ENCODE measurements at regions not wholly inside any gene's neighbourhood (a gene's known extent, or its start where the extent isn't known, plus 50 kb on each side); places are given as distances from the start of the nearest gene placed in this dataset.

DNA sequence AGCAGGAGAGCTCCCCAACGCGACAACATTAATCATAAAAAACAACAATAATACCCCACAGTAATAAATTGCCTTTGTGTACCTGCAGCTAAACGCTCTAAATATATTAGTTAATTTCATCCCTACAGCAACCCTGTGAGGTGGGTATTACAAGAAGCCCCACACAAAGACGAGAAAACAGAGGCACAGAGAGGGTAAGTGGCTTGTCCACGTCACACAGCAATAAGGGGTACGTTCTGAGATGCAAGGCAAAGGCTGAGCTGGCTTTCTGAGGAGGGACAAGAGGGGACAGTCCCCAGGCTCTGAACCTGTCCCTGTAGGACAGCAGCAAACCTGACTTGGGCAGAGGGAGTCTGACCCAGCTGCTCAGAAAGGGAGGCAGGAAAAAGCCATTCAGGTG is 78.2 kb downstream of the NCOR2 start:
- no peak for DNase-seq

DNA sequence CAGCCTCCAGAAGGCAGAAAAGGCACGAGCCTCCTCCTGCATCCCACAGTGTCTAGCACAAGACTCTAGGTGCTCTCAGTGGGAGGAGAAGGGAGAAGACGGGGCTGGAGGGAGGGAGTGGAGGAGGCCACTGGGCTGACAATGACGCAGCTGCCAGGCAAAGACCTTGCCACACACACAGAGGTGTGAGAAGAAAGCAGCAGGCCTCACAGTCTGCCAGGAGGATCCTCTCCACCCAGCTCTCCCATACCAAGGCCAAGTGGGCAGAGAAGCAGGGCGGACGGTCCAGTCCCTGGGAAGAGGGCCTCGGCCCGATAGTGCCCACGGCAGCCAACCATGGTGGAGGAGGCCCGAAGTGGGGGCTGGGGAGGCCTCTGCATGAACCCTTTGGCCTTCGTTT is 78.9 kb downstream of the NCOR2 start:
- no peak for DNase-seq

DNA sequence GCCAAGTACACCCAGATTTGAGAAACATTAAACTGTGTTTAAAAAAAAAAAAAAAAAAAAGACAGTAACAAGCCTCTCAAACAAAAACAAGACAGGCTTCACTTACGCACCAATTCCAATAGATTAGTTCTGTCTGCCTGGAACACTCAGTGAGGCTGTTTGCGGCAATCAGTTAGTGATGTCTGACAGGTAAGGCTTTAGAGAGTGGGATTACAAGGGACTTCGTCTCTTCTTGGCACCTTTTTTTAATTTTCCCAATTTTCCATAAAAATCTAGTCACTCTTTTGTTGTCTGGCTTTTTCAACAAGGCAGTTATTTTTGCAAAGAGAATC is 79.6 kb downstream of the NCOR2 start:
- DNase-seq: no peak

DNA sequence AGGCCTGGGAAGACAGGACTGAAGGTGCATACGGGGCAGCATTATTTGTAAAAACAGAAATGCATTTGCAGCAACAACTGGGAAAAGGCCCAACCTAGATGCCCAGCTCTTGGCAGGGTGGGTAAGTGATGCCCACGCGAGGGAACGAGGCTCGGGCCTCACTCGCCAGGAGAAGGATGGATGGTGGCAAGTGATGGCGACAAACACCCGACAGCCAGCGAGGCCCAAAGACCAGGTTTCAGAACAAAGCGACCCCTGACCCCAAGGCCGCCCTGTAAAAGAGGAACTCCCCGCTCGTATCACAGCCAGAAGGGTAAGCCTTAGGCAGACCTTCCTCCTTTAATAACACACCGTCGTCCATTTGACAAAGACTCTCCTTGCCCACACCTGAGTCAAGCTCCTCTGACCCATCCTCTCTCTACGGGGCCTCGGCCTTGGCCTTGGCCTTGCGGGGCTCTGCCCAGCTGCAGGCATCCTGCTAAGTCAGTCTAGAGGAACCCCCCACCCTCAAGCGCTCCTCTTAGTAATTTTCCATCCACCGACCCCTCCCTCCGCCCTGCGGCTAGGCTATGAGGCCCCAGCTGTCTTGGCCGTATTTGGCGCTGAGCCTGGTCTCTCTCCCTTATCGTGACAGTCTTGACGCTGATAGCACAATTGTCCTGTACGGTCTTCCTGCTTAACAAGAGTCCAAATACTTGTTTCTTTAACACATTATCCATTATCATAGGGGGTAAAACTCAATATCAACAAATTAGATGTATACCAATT is 80.2 kb downstream of the NCOR2 start:
- no peak for DNase-seq

DNA sequence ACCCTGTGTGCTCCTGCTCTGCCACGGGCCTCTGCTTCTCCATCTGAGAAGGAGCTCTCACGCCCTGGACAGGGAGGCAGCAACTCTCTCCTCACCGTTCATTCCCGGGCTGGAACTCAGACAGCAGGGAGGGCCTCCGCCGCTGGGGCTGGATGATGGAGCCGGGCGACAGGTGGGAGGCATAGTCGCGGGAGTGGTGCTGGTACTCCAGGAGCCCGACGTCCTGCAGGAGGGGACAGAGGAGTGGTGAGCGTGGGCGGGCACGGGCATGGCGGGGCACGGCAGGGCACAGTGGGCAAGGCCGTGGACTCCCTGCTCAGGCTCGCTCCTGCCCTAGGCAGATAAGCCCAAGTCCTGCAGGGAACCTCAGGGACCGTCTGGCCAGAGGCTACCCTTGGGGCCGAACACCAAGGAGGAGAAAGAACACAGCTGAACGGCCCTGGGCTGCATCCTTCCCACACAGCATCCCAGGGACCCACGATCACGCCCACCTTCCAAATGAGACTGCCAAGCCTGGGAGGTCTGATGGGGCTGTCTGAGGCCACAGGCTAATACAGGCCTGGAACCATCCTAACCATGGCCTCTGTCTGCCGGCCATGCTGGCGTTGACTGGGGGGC is 81.0 kb downstream of the NCOR2 start:
- DNase-seq: no peak

DNA sequence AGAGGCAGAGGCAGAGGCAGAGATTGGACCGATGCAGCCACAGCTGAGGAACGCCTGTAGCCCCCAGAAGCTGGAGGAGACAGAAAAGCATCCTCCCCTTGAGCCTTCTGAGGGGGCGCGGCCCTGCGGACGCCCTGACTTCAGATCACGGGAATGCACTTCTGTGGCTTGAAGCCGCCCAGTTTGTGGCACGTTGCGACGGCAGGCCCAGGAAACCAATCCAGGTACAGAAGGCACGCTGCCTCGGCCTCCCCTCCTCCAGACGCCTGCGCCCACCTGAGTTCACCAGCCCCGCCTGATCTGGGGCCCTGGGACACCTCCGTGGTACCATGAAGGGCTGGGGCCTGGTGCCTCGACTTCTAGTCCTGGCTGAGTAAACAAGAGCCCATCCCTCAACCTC is 82.0 kb downstream of the NCOR2 start:
- DNase-seq: no peak

DNA sequence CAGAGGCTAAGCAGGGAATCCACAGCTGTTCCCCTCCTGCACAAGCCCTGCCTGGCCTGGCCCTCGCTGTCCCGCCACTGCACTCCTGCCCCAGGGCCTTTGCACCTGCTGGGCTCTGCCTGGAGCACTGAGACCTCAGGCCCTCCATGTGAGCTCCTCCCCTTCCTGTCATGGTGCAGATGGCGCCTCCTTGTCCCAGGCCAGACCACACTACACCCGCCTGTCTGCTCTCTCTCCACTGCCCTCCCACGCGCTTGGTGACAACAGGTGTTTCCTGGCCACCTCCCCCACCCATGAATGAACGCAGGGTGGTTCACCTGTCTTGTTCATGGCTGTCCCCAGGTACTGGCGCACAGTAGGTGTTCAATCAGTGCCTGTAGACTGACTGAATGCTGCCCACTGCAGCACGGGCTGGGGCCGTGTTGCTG is 82.9 kb downstream of the NCOR2 start:
- no peak for DNase-seq

DNA sequence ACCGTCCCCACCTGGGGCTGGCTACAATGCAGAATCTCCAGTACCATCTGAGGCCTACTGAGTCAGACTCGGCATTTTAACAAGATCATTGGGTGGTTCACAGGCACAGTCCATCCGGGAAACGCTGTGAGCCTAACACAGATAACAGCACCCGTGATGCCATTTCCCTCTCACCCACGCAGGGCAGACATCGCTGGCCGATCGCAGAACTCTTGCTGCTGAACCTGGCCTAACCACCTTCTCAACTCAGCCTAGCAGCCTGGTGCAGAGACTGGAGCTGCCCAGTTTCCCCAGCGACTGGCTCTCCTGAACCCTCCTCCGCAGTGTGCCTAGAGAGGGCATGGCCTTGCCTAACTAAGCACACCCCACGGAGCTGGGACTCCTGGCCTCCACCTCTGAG is 83.3 kb downstream of the NCOR2 start:
- no peak for DNase-seq

DNA sequence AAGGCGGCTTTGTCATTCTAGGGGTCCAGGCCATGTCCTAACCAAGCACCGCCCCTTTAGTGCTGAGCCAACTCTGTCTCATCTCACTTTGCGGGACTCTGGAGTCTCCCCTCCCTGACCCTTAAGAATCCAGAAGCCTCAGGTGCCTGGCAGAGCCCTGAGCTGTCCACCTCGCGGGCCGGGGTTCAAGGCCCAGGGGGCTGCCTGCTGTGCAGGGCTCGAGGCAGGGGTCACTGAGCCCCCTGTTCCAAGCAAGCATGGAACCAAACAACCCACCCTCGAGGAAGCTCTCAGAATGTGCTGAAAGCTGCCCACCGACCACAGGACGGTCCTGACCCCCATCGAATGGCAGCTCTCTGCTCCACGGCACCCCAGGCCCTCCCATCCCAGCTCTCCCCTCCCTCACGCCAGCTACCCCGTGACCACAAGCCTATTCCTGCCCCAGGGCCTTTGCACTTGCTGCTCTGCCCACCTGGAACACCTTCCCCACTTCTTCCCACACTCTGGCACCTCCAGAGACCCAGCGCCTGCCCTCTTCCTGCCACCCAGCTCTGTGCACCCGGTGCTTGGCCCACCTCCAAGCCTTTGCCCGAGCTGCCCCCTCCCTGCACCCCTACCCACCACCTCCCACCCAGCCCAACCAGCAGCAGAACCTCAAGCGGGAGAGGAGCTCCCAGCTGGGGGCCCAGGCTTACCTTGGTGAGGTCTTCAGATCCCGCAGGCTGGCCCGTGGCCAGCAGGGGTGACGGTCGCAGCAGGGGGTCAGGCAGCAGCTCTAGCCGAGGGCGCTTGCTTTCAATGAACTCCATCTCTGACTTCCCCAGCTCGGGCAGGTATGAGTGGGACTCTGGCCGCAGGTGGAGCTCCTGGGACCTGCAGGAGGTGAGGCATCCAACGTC is 84.3 kb downstream of the NCOR2 start:
- no peak for DNase-seq

DNA sequence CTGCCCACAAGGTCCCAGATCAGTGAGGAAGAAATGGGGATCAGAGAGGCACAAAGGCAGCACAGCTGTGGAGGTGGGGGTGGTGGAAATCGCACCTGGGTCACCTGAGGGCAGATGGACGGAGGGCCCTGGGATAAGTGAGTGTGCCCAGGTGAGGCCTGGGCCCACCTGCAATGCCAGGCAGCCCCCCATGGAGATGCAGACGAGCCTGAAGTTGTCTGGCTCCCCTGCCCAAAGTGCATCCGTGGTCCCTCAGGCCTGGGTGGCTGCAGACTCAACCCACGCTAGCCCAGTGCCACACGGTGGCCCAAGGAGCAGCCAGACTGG is 84.9 kb downstream of the NCOR2 start:
- no peak for DNase-seq

DNA sequence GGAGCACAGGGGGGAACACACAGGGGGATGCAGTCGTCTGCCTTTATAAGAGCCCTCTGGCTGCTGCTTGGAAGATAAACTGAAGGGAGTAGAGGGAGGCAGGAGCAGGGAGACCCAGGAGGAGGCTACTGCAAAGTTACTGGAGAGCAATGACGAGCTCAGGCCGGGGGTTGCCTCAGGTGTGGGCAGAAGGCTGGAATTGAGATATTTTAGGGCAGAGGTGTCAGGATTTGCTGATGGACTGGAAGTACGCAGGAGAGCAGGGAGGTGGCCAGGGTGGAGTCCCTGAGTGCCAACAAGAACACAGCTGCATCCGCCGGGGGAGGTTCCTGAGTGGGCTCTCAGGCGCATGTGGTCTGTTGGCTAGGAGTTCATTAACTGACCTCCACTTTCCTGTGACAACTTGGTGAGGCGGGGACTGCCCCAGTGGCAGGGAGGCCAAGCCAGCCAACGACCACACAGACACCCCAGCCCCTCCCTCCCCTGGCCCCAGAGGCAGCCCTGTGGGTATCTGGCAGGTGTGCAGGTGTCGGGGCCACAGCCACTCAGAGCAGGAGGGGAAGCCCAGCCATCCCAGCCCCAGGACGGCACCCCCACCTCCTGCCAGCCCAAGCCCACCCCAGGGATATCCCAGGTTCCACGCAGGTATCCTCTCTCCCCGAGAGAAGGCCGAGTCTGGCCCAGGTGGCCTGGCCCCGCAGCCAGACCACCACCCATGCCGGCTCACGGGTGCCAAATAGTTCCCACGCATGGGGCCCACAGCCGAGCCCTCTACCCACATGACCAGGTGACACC is 85.4 kb downstream of the NCOR2 start:
- no peak for DNase-seq

DNA sequence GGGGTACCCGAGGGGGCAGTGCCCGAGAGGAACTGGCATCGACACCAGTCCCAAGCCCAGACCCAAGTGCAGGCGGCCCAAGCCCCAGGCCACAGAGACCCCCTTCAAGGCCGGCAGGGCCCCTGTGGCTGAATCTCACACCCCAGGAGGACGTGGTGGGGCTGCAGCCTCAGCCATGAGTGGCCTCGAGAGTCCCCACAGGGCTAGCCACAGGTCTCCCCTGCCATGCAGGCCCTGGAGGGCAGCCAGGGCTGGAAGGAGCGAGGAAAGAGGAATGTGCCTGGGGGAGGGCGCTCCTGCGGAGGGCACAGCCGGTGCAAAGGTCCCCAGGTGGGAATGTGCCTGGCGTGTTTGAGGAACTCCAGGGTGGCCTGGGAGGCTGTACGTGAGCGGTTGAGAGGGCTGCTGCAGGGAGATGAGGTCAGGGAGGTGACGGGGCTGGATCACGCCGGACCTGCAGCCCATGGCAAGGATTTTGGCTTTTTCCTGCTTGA is 86.1 kb downstream of the NCOR2 start:
- DNase-seq: no peak

DNA sequence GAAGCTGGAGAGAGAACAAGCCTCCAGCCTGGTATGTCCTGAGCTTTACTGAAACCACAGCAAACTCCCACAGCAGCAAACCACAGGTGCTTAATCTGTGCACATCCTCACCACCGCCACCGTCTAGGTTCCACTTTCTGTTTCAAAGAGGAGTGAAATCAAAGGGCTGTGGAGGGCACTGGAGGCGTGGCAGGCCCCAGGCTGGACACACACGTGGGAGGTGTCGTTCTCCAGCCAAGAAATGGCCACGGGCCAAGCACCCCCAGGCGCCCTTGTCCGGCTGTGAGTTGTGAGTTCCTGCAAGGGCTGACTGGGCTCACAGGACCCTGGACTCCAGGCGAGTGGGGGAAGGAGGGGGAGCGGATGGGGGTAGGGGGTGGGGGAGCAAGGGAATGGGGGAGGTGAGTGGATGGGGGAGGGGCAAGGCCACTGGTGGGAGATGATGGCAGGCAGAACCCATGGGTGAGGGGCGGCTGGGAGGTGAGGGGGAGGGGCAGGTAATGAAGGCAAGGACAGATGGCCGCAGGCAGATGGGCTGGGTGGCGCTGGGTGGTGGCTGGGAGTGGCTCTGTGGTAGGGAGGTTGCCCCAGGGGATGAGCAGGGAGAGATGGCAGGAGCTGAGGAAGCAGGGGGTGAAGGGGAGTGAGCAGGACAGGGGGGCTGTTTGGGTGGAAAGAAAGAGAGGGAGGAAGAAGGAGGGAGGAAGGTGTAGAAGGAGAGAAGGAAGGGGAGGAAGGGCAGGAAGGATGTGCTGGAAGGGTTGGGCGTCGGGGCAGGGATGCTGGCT is 86.7 kb downstream of the NCOR2 start:
- peak; percentile 49 for DNase-seq

DNA sequence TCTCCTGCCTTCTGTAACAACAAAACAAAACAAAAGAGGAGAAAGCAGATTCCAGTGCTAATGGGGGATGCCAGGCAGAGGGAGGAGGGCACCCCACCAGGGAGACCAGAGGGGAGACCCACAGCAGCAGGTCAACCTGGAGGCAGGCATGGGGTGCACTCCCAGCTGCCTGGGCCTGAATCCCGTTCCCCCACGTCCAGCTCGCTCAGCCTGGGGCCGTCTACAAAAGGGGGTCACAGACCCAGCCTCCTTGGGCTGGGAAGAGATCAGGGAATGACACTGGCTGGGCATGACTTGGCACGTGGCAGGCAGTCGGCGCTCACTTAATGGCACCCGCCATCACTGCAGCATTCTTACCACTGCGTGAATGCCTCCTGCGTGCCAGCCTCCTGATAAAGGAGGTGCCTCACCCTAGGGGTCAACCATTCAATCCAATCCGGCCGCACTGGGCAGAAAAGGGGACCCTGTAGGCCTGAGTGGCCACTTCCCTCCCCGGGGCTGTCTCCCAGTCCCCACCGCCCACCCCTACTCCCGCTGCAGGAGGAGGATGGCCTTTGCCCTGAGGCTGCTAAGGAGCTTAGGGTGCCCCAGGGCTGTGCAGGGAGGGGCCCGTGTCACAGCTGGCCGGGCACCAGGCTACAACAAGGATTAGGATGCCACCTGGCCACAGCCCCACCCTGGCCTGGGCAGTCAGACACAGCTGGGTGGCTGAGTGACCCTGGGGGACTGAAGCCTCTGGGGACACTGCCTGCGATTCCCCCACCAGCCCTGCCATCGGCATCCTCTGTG is 87.5 kb downstream of the NCOR2 start:
- DNase-seq: no peak

DNA sequence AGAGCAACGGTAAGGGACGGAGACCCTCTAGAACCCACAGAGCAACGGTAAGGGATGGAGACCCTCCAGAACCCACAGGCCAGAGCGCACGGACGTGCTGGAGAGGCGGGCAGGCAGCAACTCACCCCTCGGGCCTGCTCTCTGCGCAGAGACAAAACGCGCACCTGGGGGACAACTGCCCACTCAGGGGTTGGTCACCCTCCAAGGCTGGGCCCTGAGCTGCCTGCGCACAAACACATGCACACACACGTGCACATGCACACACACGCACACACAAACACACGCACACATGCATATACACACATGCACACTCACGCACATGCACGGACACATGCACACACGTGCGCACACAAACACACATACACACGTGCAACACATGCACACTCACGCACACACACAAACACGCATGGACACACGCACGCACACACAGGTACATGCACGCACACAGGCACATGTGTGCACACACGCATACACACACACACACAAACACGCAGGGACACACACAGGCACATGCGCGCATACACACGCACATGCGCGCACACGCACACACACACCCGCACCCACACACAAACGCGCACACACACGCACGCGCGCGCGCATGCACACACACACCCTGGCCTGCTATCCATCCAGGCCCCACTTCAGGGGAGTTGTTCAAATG is 88.3 kb downstream of the NCOR2 start:
- DNase-seq: no peak

DNA sequence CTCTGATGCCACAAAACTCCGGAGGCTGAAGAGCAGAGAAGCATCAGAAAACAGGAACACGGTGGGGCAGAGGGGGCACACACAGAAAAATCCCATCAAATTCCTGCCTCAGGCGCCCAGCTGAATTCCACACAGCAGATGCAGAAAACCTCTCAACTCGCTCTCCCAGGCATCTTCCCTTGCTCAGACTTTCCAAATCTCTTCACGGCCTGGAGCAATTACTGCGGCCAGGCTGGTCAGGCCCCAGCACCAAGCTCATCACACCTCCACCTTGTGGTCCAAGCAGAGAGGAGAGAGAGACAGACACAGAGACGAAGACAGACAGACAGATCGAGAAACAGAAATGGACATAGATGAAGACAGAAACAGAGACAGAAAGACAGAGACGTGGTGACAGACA is 89.0 kb downstream of the NCOR2 start:
- no peak for DNase-seq

DNA sequence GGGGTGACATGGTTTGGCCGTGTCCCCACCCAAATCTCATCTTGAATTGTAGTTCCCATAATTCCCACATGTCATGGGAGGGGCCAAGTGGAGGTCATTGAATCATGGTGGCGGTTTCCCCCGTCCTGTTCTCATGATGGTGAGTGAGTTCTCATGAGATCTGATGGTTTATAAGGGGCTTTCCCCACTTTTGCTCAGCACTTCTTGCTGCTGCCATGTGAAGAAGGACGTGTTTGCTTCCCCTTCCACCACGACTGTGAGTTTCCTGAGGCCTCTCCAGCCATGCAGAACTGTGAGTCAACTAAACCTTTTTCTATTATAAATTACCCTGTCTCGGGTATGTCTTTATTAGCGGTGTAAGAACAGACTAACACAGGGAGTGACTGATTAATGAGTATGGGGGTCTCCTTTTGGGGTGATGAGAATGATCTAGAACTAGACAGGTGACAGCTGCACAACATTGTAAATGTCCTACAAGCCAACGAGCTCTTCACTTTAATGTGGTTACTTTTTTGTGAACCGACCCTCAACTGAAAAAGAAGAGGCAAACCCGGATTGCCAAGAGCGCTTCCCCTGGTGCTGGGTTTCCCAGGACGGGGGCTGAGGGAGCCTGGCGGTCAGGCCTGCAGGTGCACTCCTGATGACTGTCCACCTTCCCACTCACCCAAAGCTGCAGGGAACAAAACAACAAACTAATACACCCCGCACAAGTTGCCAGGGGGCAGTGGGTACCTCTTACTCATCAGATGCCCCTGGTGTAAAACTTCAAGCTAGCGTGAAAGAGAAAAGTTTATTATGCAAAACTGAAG is 90.1 kb downstream of the NCOR2 start:
- DNase-seq: no peak

DNA sequence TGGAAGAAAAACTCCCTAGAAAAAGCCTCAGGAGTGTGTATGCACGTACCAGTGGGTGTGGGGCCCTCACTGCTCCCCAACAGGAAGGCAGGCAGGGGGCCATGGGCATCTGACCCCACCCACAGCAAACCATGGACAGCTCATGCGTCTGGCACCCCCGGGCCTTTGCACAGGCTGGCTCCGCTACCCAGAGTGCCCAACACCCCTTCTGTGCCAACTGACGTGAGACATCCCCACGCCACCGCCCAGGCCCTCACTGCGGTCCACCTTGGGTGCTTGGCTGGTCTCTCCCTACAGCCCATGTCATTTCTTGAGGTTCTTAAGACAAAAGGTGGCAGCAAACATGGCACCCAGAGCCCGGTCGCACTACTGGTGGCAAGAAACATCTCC is 91.4 kb downstream of the NCOR2 start:
- DNase-seq: no peak

DNA sequence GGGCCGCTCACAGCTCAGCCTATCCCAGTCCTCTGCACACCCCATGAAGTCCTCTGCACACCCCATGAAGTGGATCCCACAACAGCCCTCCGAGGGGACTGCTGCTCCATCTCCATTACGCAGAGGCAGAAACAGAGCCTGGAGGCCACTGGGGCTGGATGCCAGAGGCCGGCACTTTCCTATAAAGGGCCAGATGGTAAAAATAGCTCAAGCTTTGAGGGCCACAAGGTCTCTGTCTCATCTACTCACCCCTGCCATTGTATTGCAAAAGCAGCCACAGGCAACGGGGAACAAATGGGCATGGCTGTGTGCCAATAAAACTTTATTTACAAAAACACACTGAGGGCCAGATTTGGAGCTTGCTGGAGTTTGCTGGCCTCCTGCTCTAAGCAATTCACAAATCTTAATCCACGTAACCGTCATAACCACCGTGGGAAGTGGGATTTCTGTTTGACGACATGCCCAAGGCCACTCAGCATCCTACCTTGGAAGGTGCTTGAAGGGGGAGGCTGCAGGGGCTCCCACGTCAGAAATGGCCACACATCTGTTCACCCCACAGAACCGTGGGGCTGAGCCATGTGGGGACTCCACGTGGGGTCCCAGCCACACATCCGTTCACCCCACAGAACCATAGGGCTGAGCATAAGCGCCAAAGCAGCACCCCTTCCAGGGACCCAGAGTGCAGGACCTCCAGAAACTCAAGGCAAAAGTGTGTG is 92.0 kb downstream of the NCOR2 start:
- DNase-seq: no peak

Data from CD4-positive, alpha-beta T cell treated with Interleukin-21 for 1 hour (primary cell).